ENCODE measurements at regions not wholly inside any gene's neighbourhood (a gene's known extent, or its start where the extent isn't known, plus 50 kb on each side); places are given as distances from the start of the nearest gene placed in this dataset.

DNA sequence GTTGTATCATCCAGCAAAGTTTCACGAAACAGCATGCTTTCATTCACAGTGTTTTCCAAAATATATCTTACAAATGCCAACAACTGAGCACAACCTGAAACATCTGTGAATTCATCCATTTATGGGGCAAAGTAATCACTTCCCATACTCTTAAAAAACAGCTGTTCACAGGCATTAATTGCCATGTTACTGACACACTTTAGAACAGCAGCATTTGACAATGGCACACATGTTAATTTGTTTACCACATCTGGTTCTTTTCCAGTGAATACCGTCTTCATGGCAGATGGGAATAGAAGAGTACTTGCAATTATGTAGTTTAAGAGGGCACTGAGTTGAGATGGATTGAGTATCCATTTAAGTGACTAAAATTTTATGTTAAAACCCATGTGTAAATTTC, 347.4 kb upstream of the LRP1B start:
- TF ChIP-seq POLR2A (IDR thresholded peaks at IDR 0.05): no peak
- TF ChIP-seq, protein P1, sequence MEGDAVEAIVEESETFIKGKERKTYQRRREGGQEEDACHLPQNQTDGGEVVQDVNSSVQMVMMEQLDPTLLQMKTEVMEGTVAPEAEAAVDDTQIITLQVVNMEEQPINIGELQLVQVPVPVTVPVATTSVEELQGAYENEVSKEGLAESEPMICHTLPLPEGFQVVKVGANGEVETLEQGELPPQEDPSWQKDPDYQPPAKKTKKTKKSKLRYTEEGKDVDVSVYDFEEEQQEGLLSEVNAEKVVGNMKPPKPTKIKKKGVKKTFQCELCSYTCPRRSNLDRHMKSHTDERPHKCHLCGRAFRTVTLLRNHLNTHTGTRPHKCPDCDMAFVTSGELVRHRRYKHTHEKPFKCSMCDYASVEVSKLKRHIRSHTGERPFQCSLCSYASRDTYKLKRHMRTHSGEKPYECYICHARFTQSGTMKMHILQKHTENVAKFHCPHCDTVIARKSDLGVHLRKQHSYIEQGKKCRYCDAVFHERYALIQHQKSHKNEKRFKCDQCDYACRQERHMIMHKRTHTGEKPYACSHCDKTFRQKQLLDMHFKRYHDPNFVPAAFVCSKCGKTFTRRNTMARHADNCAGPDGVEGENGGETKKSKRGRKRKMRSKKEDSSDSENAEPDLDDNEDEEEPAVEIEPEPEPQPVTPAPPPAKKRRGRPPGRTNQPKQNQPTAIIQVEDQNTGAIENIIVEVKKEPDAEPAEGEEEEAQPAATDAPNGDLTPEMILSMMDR (IDR thresholded peaks at IDR 0.05 in 4 of 5, conservative IDR thresholded peaks at IDR 0.05 in 1 of 5): no peak

Data from gastrocnemius medialis (tissue), 4 donors.